ENCODE measurements at regions not wholly inside any gene's neighbourhood (a gene's known extent, or its start where the extent isn't known, plus 50 kb on each side); places are given as distances from the start of the nearest gene placed in this dataset.
"Not testable (repeated sequence)": the region's sequence is repeated elsewhere in the genome, so short reads cannot be mapped to it uniquely, and the experiment has no call there.

GRCh38 chr15:24309700-24310099 lies 365.9 kb upstream of the NPAP1 start:
- not testable (repeated sequence) for DNase-seq (ENCODE audit: low spot score)

- not testable (repeated sequence) for DNase-seq (ENCODE audit: low spot score)
Observed at GRCh38 chr15:24311692-24312091, 363.9 kb upstream of the NPAP1 start.

GRCh38 chr15:24316326-24316725 lies 359.2 kb upstream of the NPAP1 start:
- DNase-seq (ENCODE audit: low spot score), result not testable (repeated sequence)

- no peak for DNase-seq (ENCODE audit: low spot score)
Observed at GRCh38 chr15:24318981-24319380, 356.6 kb upstream of the NPAP1 start.

GRCh38 chr15:24324096-24324495 lies 351.5 kb upstream of the NPAP1 start:
- DNase-seq (ENCODE audit: low spot score), result not testable (repeated sequence)

- not testable (repeated sequence) for DNase-seq (ENCODE audit: low spot score)
Observed at GRCh38 chr15:24326513-24326912, 349.1 kb upstream of the NPAP1 start.

GRCh38 chr15:24331964-24332363 lies 343.6 kb upstream of the NPAP1 start:
- not testable (repeated sequence) for DNase-seq (ENCODE audit: low spot score)

GRCh38 chr15:24341876-24342275 lies 333.7 kb upstream of the NPAP1 start:
- DNase-seq (ENCODE audit: low spot score), result not testable (repeated sequence)

GRCh38 chr15:24352777-24353176 lies 322.8 kb upstream of the NPAP1 start:
- DNase-seq (ENCODE audit: low spot score), result not testable (repeated sequence)

GRCh38 chr15:24381103-24381502 lies 294.5 kb upstream of the NPAP1 start:
- DNase-seq (ENCODE audit: low spot score), result not testable (repeated sequence)

GRCh38 chr15:24385258-24385657 lies 290.3 kb upstream of the NPAP1 start:
- DNase-seq (ENCODE audit: low spot score), result not testable (repeated sequence)

GRCh38 chr15:24394303-24394702 lies 281.3 kb upstream of the NPAP1 start:
- no peak for DNase-seq (ENCODE audit: low spot score)

GRCh38 chr15:24412649-24413048 lies 262.9 kb upstream of the NPAP1 start:
- DNase-seq (ENCODE audit: low spot score), result not testable (repeated sequence)

- DNase-seq (ENCODE audit: low spot score), result not testable (repeated sequence)
Observed at GRCh38 chr15:24426286-24427054, 249.1 kb upstream of the NPAP1 start.

GRCh38 chr15:24427055-24427400 lies 248.5 kb upstream of the NPAP1 start:
- DNase-seq (ENCODE audit: low spot score), result not testable (repeated sequence)

- not testable (repeated sequence) for DNase-seq (ENCODE audit: low spot score)
Observed at GRCh38 chr15:24435075-24435820, 240.3 kb upstream of the NPAP1 start.

GRCh38 chr15:24437270-24437669 lies 238.3 kb upstream of the NPAP1 start:
- not testable (repeated sequence) for DNase-seq (ENCODE audit: low spot score)

- DNase-seq (ENCODE audit: low spot score), result not testable (repeated sequence)
Observed at GRCh38 chr15:24437735-24438134, 237.8 kb upstream of the NPAP1 start.

GRCh38 chr15:24477107-24478025 lies 198.2 kb upstream of the NPAP1 start:
- not testable (repeated sequence) for DNase-seq (ENCODE audit: low spot score)

GRCh38 chr15:24485885-24486567 lies 189.5 kb upstream of the NPAP1 start:
- not testable (repeated sequence) for DNase-seq (ENCODE audit: low spot score)

- DNase-seq (ENCODE audit: low spot score), result not testable (repeated sequence)
Observed at GRCh38 chr15:24488164-24488907, 187.2 kb upstream of the NPAP1 start.

Measured in kidney capillary endothelial cell (primary cell).